WERI-Rb-1 (cell line): ENCODE measurements at regions not wholly inside any gene's neighbourhood (a gene's known extent, or its start where the extent isn't known, plus 50 kb on each side); places are given as distances from the start of the nearest gene placed in this dataset.

Source experiments
- DNase-seq: peaks from one replicate; pipeline ENCODE4 v3.0.0-alpha.2; 2020
- H3K27ac ChIP-seq: fragments of 250-450 bp; sonication (Bioruptor Pico); 2 replicates; pipeline ENCODE4 v1.5.1; 2020; ENCODE audit warnings: mild to moderate bottlenecking, moderate library complexity
- H3K27me3 ChIP-seq: fragments of 250-450 bp; sonication (Bioruptor Pico); 2 replicates; pipeline ENCODE4 v1.5.1; 2021; ENCODE audit warnings: mild to moderate bottlenecking, low read depth, moderate library complexity; ENCODE audit not compliant: insufficient read depth, severe bottlenecking
- H3K36me3 ChIP-seq: fragments of 250-450 bp; sonication (Bioruptor Pico); 2 replicates; pipeline ENCODE4 v1.5.1; 2020; ENCODE audit warnings: mild to moderate bottlenecking, moderate library complexity
- H3K4me3 ChIP-seq: 2 replicates; pipeline ENCODE4 v1.5.1; 2011; ENCODE audit warnings: low read depth, mild to moderate bottlenecking, control low read depth, low read length
- H3K9me3 ChIP-seq: fragments of 250-450 bp; sonication (Bioruptor Pico); 2 replicates; pipeline ENCODE4 v1.5.1; 2021; ENCODE audit warnings: mild to moderate bottlenecking, moderate library complexity; ENCODE audit not compliant: severe bottlenecking
- TF ChIP-seq, protein P1 (sequence below): IDR thresholded peaks from 2 replicates; pipeline ENCODE4 v1.5.1; 2011; ENCODE audit warnings: low read depth, mild to moderate bottlenecking, control low read depth, inconsistent platforms, low read length

DNA sequence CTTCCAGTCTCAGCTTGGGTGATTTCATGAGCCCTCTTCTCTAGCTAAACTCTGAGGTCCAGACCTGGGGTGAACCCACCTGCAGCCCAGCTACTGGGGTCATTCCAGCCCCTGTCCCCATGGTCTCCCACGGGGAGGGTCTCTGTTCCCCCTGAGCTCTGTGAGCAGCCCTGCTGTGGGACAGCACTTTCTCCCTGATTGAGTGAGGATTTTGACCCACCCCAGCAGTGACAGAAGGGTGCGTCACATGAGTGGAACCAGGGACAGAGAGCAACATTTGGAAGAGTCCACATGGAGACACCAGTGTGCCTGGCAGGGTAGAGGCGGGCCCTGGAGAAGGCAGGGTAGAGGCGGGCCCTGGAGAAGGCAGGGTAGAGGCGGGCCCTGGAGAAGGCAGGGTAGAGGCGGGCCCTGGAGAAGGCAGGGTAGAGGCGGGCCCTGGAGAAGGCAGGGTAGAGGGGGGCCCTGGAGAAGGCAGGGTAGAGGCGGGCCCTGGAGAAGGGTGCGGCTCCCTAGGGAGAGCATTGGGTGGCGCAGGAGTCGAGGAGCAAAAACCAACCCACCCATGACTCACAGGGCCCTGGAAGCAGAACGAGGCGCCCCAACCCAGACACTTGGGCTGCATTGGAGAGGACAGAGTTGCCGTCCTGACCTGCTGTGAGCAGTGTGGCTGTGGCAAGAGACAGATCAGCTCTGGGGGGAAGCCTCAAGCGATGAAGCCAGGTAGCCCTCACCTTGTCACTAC, 227.7 kb upstream of the B3GAT1 start:
- peaks cover 16% of the 10 kb centered on the region for H3K27me3 ChIP-seq
- TF ChIP-seq, protein P1, sequence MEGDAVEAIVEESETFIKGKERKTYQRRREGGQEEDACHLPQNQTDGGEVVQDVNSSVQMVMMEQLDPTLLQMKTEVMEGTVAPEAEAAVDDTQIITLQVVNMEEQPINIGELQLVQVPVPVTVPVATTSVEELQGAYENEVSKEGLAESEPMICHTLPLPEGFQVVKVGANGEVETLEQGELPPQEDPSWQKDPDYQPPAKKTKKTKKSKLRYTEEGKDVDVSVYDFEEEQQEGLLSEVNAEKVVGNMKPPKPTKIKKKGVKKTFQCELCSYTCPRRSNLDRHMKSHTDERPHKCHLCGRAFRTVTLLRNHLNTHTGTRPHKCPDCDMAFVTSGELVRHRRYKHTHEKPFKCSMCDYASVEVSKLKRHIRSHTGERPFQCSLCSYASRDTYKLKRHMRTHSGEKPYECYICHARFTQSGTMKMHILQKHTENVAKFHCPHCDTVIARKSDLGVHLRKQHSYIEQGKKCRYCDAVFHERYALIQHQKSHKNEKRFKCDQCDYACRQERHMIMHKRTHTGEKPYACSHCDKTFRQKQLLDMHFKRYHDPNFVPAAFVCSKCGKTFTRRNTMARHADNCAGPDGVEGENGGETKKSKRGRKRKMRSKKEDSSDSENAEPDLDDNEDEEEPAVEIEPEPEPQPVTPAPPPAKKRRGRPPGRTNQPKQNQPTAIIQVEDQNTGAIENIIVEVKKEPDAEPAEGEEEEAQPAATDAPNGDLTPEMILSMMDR: no peak
- H3K9me3 ChIP-seq: no peaks in the 10 kb centered on the region
- H3K4me3 ChIP-seq: no peak overlapping the region
- peak; percentile 38 for DNase-seq
- no peak overlapping the region for H3K27ac ChIP-seq
- H3K36me3 ChIP-seq: no peaks in the 10 kb centered on the region

DNA sequence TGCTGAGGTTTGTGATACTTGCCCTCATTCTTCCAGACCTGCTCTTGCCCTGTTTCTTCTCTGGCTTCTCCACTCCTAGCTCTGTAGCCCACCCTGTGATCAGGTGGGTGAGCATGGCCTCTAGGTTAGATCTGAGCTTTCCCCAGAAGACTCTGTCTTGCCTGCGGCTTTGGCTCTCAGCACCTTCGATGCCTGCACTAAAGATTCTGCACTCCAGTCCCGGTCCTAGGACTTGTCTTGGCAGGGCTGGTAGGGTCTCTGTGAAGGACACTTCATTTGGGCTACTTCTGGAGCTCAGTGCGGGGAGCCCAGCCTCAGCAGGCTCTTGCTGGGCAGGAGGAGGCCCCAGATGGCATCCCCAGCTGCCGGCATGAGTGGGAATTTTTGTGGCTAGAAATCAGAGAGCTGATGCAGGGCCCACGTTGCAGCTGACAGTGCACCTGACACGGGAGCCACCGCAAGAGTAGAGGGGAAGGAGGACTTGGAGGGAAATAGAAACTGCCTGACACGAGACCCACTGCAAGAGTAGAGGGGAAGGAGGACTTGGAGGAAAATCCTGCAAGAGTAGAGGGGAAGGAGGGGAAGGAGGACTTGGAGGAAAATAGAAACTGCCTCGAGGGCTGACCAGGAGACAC, 226.9 kb upstream of the B3GAT1 start:
- DNase-seq: no peak
- H3K27me3 ChIP-seq: peaks cover 16% of the 10 kb centered on the region

DNA sequence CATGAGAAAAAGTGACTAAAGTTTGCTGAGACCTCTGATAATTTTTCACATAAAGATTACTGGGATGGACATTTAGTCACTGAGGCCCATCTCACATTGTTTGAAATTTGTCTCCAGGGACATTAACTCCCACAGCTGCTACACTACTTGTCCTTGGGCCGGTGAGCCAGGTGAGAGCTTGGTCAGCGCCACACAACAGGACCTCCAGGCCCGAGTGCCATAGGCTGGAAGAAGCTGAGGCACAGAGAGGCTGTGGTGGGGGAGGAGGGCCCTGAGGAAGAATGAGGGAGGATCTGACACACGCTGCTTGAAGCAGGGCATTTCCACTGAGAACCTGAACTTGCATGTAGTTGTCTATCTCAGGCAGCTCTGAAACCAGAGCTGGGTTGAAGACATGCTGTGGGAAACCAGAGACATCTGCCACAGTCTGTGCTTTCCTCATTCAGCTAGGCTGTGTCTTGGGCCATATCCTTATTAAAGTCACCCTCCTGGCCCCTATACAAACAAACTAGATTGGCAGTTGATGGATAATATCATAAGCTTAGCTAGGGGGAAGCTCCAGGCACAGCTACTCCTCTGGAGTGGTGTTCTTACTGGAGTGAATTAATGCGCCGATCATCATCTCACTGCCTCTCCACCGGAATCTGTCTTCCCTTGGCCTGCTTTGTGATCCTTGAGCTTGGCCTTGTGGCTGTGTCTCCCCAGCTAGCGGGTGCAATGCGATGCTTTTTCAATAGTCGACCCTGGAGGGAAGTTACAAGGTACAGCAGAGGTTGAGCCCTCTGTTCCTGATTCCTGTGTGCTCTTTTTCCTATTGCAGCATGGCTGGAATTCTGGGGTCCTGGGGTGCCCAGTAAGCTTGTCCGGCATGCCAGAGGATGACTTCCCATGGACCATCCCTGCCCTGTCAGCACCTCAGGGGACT, 225.3 kb upstream of the B3GAT1 start:
- Histone ChIP-seq H3K27me3 (peaks cover 14% of the 10 kb centered on the region), H3K27ac (no peak overlapping the region), H3K9me3 (no peaks in the 10 kb centered on the region), H3K36me3 (no peaks in the 10 kb centered on the region), H3K4me3 (no peak overlapping the region)
- DNase-seq: no peak
- TF ChIP-seq, protein P1: no peak

More for the DNA sequence above, 226.9 kb upstream of the B3GAT1 start:
- Histone ChIP-seq H3K27ac (no peak overlapping the region), H3K36me3 (no peaks in the 10 kb centered on the region), H3K4me3 (no peak overlapping the region), H3K9me3 (no peaks in the 10 kb centered on the region)
- TF ChIP-seq, protein P1: no peak

DNA sequence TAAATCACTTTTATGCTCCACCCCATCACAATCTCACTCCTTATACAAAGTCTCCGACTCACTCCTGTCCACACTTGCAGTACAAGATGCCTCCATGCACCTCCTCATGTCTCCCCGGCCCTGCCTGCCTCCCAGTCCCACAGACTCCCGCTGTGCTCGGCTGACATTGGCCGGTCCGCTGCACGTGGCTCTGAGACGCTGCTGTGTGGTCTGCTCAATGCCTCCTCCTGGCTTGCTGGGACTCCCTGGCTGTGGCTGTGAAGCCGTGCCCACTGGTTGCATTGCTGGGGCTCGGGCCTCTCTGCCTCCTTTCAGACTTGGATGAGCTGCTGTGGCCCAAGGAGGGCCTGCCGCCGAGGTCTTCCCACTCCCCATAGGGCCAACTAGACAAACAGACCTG, 224.0 kb upstream of the B3GAT1 start:
- no peaks in the 10 kb centered on the region for H3K9me3 ChIP-seq
- peaks cover 14% of the 10 kb centered on the region for H3K27me3 ChIP-seq
- H3K36me3 ChIP-seq: no peaks in the 10 kb centered on the region
- H3K27ac ChIP-seq: no peak overlapping the region
- TF ChIP-seq, protein P1: no peak
- no peak overlapping the region for H3K4me3 ChIP-seq
- DNase-seq: no peak

DNA sequence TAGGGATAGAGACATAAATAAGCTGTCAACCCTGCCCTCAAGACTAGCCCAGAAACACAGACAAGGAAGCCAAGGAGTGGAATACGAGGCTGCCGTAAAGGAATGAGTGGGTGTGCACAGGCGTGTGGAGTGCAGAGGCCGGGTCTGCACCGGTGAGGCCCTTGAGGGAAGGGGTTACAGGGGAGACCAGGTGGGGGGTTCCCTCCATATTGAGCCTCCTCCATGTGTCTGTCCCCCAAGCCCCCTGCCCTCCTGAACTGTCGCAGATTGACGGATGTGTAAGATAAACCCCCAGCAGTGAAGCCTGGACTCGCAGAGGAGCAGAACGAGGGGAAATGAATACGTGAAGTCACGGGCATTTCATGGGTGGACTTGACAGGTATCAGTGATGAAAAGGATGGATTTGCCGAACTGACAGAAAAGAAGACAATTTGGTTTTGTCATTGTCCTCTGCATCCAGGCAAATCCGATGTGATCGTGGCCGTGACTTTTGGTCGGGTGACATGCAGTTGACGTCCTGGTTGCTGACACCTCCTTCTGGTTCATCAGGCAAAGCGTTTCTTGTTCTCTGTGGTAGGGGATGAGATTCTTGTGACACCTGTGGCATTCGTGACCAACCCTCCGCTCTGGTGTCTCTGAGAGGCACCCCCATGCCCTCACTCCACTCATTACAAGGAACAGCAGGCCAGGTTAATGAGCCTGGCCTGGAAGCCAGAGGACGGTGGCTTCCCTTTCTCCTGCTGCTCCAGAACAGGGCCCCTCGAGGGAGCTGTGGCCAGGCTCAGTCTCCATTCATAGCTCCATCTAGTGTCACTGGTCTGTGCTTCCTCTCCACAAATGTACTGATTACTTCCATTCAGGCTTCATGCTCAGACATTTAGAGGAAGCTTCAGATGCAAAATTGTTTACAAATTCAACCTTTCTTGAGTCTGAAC, 223.1 kb upstream of the B3GAT1 start:
- H3K4me3 ChIP-seq: no peak overlapping the region
- no peaks in the 10 kb centered on the region for H3K36me3 ChIP-seq
- DNase-seq: peak; percentile 19
- TF ChIP-seq, protein P1: peak; percentile 42
- H3K27ac ChIP-seq: no peak overlapping the region
- peaks cover 14% of the 10 kb centered on the region for H3K27me3 ChIP-seq
- H3K9me3 ChIP-seq: no peaks in the 10 kb centered on the region
